Astrocyte of the cerebellum (primary cell): ENCODE measurements at regions not wholly inside any gene's neighbourhood (a gene's known extent, or its start where the extent isn't known, plus 50 kb on each side); places are given as distances from the start of the nearest gene placed in this dataset.
"Not testable (repeated sequence)": the region's sequence is repeated elsewhere in the genome, so short reads cannot be mapped to it uniquely, and the experiment has no call there.

Experiments
- DNase-seq: peaks from one replicate; pipeline ENCODE4 v3.0.0-alpha.2; 2011; ENCODE audit warnings: low read depth
- H3K4me3 ChIP-seq: 2 replicates; pipeline ENCODE4 v1.5.1; 2011; ENCODE audit warnings: mild to moderate bottlenecking, low read depth, low read length, moderate library complexity
- in situ Hi-C: cut with HindIII; loops from 2 replicates; pipeline ENCODE4 v1.10.0; 2017; ENCODE audit warnings: low sequenced_read_pairs
- TF ChIP-seq, protein P1 (sequence below): IDR thresholded peaks from 2 replicates; pipeline ENCODE4 v1.5.1; 2012; ENCODE audit warnings: low read length, low read depth, moderate library complexity, mild to moderate bottlenecking; ENCODE audit errors: missing control alignments

DNA sequence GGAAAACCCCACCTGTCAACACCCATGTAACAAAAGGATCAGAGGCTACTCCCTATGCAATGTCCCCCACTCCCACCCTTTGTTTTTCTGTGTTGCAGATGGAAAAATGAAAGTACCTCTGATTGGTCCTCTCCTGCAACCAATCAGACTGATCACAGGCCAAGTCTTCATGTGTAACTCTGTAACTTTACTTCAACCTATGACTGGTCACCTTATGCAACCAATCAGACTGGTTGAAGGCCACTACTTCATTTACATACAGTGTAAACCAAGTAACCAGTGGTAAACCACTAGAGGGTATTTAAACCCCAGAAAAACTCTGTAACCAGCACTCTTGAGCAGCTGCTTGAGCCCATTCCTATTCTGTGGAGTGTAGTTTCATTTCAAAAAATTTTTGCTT, 266.3 kb upstream of the OLFM3 start:
- H3K4me3 ChIP-seq: no peak overlapping the region
- TF ChIP-seq, protein P1, sequence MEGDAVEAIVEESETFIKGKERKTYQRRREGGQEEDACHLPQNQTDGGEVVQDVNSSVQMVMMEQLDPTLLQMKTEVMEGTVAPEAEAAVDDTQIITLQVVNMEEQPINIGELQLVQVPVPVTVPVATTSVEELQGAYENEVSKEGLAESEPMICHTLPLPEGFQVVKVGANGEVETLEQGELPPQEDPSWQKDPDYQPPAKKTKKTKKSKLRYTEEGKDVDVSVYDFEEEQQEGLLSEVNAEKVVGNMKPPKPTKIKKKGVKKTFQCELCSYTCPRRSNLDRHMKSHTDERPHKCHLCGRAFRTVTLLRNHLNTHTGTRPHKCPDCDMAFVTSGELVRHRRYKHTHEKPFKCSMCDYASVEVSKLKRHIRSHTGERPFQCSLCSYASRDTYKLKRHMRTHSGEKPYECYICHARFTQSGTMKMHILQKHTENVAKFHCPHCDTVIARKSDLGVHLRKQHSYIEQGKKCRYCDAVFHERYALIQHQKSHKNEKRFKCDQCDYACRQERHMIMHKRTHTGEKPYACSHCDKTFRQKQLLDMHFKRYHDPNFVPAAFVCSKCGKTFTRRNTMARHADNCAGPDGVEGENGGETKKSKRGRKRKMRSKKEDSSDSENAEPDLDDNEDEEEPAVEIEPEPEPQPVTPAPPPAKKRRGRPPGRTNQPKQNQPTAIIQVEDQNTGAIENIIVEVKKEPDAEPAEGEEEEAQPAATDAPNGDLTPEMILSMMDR: no peak
- DNase-seq: no peak
- in situ Hi-C loops: no loop called here

DNA sequence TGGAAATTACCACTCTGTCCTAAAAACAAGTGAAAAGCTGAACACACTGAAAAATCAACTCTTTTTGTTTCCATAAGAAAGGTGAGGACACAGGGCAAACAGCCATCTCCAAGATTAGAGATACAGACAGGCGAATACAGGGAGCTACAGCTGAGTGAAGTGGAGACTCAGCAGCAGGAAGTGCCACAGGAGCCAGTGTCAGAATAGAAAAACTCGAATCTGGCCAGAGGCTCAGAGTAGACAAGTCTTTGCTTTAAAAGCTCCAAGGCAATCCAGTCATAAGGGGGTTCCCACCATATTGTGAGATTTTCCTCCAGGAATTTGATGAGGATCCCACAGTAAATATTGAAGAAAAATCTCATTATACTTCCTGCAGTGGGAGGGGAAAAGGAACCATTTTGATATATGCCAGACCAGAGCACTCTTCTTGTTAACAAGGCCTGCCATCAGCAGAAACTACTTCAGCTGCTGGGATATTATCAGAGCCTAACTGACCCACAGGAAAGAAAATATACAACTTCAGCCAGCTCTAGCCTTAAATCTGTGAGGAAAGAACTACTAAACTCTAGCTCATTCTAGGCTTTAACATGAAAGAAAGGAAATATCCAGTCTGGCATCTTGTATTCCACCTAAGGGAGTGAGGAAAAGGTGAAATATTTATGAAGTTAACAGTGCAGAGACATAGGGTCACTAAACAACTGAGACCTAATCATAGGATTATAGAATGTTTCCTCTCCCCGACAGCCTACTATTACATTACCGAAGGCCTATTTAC, 256.2 kb upstream of the OLFM3 start:
- H3K4me3 ChIP-seq: no peak overlapping the region
- DNase-seq: no peak
- TF ChIP-seq, protein P1: no peak
- in situ Hi-C loops: no loop called here

DNA sequence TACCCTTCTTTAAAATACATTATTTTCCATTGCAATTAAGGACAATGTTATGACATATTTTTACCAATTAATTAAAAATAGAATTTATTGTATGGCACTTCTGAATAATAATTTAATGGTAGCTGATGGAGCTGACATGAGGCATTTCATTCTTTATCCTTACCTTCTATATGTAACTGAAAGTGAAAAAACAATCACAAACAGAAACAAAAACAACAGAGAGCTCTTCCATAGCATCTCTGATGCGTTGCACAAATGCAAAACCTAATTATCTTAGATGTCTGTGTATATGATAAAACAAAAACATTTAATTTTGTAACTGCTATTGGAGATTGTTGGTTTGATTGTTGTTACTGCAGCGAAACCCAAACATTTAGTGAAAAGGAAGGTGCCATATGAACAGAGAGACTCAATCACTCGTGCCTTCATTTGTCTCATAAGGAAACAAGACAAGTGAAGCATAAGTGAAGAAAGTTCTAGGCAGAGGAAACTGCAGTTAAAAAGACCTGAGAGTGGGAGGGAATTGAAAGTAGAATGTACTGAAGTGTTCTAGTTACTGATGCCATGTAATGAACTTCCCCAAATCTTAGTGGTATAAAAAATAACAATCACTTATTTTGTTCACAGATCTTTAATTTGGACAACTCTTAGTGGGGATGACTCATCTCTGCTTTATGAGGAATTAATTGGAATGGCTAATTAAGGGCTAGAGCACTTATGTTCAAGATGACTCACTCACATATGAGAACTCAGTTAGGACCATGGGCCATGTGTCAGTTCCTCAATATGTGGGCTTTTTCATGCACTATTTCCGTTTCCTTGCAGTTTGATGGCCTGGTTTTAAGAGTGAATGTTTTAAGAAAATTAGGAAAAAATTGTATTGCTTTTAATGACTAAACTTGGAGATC, 245.0 kb upstream of the OLFM3 start:
- TF ChIP-seq, protein P1: no peak
- H3K4me3 ChIP-seq: no peak overlapping the region
- no peak for DNase-seq
- in situ Hi-C loops: no loop called here

DNA sequence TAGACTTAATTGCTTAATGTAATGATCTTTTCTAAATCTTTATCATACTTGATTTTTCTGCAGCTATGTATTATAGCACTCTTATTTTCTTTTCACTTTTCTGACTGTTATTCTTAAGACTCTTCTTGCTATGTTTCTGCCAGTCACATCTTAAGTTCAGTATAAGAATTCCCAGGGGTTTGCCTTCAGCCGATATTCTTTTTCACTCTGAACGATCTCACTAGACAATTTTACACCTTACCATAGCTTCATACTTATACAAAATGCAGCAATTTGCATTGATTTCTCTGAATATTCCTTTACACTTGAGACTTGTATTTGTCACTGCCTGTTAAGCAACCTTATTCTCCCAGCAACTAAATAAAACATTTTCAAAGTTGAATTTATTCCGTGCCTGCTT, 242.5 kb upstream of the OLFM3 start:
- in situ Hi-C loops: no loop called here
- TF ChIP-seq, protein P1: no peak
- no peak overlapping the region for H3K4me3 ChIP-seq
- no peak for DNase-seq

DNA sequence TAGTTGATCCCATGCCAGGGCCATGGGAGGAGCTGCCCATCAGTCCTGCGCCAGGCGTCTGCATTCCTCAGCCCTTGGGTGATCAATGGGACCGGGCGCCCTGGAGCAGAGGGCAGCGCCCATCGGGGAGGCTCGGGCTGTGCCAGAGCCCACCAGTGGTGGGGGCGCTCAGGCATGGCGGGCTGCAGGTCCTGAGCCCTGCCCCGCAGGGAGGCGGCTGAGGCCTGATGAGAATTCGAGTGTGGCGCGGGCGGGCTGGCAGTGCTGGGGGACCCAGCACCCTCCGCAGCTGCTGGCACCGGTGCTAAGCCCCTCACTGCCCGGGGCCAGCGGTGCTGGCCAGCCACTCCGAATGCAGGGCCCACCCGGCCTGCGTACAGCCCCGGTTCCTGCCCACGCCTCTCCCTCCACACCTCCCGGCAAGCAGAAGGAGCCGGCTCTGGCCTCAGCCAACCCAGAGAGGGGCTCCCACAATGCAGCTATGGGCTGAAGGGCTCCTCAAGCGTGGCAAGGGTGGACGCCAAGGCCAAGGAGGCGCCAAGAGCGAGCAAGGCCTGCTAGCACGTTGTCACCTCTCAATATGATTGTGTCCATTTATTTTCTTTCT, 238.1 kb upstream of the OLFM3 start:
- in situ Hi-C loops: no loop called here
- TF ChIP-seq, protein P1: no peak
- H3K4me3 ChIP-seq: no peak overlapping the region
- no peak for DNase-seq

DNA sequence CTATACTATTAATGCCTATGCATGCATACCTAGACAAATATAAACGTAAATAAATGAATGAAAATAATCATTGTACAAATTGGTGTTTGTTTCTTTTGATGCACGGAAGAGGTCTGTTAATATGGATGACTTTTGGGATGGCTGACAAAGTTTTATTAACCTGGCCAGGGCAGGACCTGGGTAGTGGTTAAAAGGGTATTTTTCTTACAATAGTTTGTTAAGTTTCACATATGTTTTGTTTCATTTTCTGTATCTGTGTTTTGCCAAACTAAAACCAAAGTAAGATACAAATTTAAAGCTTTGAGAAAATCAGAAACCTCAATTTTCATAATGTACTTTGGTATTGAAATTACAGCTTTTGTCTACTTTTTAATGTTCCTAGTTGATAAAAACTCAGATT, 222.7 kb upstream of the OLFM3 start:
- TF ChIP-seq, protein P1: no peak

DNA sequence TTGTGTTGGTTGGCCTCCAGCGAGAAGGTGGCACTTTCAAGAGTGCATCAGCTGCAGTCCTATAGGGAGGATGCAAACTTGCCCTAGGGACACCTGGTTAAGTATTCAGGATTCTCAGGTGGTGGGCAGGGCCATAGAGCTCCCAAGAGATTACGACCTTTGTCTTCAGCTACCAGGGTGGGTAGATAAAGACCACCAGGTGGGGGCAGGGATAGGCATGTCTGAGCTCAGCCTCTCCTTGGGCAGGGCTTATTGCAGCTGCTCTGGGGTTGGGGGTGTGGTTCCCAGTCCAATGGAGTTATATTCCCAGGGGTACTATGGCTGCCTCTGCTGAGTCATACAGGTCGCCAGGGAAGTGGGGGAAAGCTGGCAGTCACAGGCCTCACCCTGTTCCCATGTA, 214.2 kb upstream of the OLFM3 start:
- in situ Hi-C loops: not testable (repeated sequence)

More for the DNA sequence above, 222.7 kb upstream of the OLFM3 start:
- no peak for DNase-seq
- no peak overlapping the region for H3K4me3 ChIP-seq
- in situ Hi-C loops: no loop called here

More for the DNA sequence above, 214.2 kb upstream of the OLFM3 start:
- H3K4me3 ChIP-seq, DNase-seq: not testable (repeated sequence)
